PFSK-1 (cell line): ENCODE measurements at regions not wholly inside any gene's neighbourhood (a gene's known extent, or its start where the extent isn't known, plus 50 kb on each side); places are given as distances from the start of the nearest gene placed in this dataset.

Experiments used
- FOXP2 ChIP-seq: optimal IDR thresholded peaks from 2 replicates; pipeline ENCODE3; 2011; ENCODE audit warnings: borderline replicate concordance, control low read depth, inconsistent platforms; ENCODE audit not compliant: insufficient read depth; ENCODE audit errors: extremely low read length, extremely low read depth
- POLR2AphosphoS5 ChIP-seq: IDR thresholded peaks from 2 replicates; pipeline ENCODE4 v1.6.1; 2012; ENCODE audit warnings: low read depth, mild to moderate bottlenecking, control low read depth, low read length, moderate library complexity
- SIN3A ChIP-seq: IDR thresholded peaks from 2 replicates; pipeline ENCODE4 v1.6.1; 2012; ENCODE audit warnings: mild to moderate bottlenecking, low read length, moderate library complexity, borderline replicate concordance; ENCODE audit not compliant: insufficient read depth
- TAF1 ChIP-seq: IDR thresholded peaks from 2 replicates; pipeline ENCODE4 v1.6.1; 2012; ENCODE audit warnings: low read length, control low read depth, borderline replicate concordance; ENCODE audit not compliant: insufficient read depth
- TF ChIP-seq, protein P1 (sequence below), 2 experiments: IDR thresholded peaks; 2 replicates each; pipeline versions ENCODE4 v1.6.1 to v1.8.0; 2011 to 2012; ENCODE audit warnings: low read depth in 2 of 2, low read length in 2 of 2, control low read depth in 1 of 2, inconsistent platforms in 1 of 2, mild to moderate bottlenecking in 1 of 2, moderate library complexity in 1 of 2; ENCODE audit not compliant: insufficient read depth in 1 of 2

DNA sequence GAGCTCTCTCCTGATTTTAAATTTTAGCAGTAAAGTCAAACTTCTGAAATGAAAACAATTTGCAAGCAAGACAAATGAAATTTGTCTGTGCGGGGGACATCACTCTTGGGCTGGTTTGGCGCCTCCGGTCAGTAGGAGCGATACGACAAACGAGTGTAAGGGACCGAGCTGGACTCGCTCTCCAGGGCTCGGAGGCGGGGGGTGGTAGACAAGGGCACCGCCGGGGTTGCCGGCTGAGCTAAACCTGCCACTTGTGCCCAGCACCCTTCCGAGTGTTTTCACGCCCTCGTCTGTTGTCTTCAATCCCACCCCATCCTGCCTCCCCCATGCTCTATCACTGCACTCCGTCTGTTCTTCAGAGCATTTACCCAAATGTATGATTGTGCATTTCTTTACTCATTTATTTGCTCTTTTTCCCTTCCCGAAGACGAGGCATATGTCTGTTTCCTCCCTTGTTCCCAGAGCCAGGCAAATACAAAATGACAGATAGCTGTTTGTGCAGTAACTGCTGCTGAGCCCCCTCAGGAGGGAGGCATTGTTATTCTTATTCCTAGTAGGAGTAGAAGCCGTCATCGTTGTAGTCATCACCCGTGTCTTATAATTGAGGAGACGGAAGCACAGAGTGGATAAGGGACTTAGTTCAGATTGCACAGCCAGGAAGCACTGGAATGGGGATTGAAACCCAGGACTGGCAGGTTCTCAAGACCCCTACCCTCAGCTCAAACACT lies 62.8 kb upstream of the APCDD1L start:
- TF ChIP-seq POLR2AphosphoS5 (no peak), TAF1 (no peak), SIN3A (no peak), FOXP2 (no peak)
- TF ChIP-seq, protein P1, sequence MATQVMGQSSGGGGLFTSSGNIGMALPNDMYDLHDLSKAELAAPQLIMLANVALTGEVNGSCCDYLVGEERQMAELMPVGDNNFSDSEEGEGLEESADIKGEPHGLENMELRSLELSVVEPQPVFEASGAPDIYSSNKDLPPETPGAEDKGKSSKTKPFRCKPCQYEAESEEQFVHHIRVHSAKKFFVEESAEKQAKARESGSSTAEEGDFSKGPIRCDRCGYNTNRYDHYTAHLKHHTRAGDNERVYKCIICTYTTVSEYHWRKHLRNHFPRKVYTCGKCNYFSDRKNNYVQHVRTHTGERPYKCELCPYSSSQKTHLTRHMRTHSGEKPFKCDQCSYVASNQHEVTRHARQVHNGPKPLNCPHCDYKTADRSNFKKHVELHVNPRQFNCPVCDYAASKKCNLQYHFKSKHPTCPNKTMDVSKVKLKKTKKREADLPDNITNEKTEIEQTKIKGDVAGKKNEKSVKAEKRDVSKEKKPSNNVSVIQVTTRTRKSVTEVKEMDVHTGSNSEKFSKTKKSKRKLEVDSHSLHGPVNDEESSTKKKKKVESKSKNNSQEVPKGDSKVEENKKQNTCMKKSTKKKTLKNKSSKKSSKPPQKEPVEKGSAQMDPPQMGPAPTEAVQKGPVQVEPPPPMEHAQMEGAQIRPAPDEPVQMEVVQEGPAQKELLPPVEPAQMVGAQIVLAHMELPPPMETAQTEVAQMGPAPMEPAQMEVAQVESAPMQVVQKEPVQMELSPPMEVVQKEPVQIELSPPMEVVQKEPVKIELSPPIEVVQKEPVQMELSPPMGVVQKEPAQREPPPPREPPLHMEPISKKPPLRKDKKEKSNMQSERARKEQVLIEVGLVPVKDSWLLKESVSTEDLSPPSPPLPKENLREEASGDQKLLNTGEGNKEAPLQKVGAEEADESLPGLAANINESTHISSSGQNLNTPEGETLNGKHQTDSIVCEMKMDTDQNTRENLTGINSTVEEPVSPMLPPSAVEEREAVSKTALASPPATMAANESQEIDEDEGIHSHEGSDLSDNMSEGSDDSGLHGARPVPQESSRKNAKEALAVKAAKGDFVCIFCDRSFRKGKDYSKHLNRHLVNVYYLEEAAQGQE (IDR thresholded peaks at IDR 0.05; ENCODE audit: insufficient read depth in 1 of 2, low read depth in 2 of 2, low read length in 2 of 2), result 0 out of 4 replicates have a peak, but pooled peaks of 1 of the 2 experiments have one; percentile 19

DNA sequence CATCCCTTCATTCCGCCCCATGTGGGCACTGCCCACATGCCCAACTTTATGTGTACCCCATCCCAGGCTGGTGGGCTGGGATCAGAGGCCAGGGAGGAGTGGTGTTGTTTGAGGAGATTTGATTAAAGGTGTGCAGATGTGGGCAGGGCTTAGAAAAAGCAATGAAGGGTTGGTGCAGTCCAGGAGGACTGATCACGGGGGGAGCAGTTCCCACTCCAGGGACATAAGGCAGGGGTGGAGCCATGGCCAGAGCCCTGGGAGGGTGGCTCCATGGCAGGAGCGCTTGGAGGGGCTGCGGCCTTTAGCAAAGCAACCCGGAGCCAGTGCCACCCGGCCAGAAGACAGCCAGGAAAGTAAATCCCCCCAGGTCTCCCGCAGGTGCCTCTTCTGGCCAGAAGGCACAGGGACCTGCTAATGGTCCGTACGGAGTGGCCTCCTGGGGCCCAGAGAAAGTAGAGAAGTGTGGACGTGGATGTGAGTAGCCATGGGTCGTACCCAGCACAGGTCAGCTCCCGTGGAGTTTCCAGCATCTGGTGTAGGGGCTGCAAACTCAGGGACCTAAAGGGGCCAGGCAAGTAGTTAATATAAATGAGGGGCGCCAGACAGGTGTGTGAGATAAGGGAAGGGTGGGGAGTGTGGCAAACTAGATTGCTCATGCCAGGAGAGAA lies 62.1 kb upstream of the APCDD1L start:
- TF ChIP-seq SIN3A (no peak), TAF1 (no peak), FOXP2 (no peak), POLR2AphosphoS5 (no peak)
- TF ChIP-seq, protein P1 (IDR thresholded peaks at IDR 0.05; ENCODE audit: insufficient read depth in 1 of 2, low read depth in 2 of 2, low read length in 2 of 2), result no peak

DNA sequence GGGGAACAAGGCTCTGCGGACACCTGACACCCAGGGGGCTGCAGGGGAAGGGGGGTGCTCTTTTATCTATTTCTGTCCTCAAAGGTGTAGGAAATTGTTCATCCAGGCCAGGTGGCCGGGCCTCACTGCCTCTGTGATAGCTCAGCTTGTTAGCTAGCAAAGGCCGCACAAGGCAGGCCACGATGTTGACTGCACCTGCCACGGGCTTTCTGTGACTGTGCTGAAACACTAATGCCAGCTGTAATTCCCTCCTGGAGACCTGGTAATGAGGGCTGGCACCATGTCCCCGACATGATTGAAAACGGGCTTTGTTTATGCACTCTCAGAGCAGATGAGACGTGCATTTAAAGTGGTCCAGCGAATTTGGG lies 61.4 kb upstream of the APCDD1L start:
- TF ChIP-seq FOXP2 (no peak), POLR2AphosphoS5 (no peak), TAF1 (no peak), SIN3A (no peak)
- TF ChIP-seq, protein P1 (IDR thresholded peaks at IDR 0.05; ENCODE audit: insufficient read depth in 1 of 2, low read depth in 2 of 2, low read length in 2 of 2), result no peak

GRCh38 chr20:58575776-58576602 lies 60.8 kb upstream of the APCDD1L start:
- TF ChIP-seq, protein P1 (IDR thresholded peaks at IDR 0.05; ENCODE audit: insufficient read depth in 1 of 2, low read depth in 2 of 2, low read length in 2 of 2), result no peak
- TF ChIP-seq TAF1, result no peak
- TF ChIP-seq FOXP2, result no peak
- no peak for TF ChIP-seq SIN3A
- no peak for TF ChIP-seq POLR2AphosphoS5
